ENCODE measurements at regions not wholly inside any gene's neighbourhood (a gene's known extent, or its start where the extent isn't known, plus 50 kb on each side); places are given as distances from the start of the nearest gene placed in this dataset.

DNA sequence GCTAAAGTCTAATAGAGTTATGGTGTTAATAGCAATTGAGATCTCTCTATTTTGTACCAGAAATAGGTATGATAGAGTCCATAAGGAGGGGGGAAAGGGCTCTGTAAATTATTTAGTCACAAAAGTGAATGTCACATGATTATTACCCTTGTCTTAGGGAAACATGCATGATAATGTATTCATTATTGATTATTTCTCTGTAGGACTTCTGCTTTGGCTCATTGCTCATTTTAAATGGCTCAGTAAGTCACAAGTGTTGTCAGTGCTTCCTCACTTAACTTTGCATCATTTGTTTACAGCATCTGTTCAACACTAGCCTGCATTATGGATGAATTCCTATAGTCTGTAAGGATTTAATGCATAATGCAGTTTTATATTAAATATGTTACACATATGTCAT, 788.8 kb upstream of the EDIL3 start:
- TF ChIP-seq, protein P1, sequence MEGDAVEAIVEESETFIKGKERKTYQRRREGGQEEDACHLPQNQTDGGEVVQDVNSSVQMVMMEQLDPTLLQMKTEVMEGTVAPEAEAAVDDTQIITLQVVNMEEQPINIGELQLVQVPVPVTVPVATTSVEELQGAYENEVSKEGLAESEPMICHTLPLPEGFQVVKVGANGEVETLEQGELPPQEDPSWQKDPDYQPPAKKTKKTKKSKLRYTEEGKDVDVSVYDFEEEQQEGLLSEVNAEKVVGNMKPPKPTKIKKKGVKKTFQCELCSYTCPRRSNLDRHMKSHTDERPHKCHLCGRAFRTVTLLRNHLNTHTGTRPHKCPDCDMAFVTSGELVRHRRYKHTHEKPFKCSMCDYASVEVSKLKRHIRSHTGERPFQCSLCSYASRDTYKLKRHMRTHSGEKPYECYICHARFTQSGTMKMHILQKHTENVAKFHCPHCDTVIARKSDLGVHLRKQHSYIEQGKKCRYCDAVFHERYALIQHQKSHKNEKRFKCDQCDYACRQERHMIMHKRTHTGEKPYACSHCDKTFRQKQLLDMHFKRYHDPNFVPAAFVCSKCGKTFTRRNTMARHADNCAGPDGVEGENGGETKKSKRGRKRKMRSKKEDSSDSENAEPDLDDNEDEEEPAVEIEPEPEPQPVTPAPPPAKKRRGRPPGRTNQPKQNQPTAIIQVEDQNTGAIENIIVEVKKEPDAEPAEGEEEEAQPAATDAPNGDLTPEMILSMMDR (IDR thresholded peaks at IDR 0.05): no peak
- no peak for DNase-seq
- no peaks in the 10 kb centered on the region for H3K27me3 Mint-ChIP-seq (ENCODE audit: low read depth, poor library complexity)
- no peak overlapping the region for H3K27ac Mint-ChIP-seq
- no peaks in the 10 kb centered on the region for H3K9me3 Mint-ChIP-seq
- no peak overlapping the region for H3K4me3 Mint-ChIP-seq
- H3K4me1 Mint-ChIP-seq: peaks cover 6% of the 10 kb centered on the region
- no peaks in the 10 kb centered on the region for H3K36me3 Mint-ChIP-seq (ENCODE audit: low read depth)

DNA sequence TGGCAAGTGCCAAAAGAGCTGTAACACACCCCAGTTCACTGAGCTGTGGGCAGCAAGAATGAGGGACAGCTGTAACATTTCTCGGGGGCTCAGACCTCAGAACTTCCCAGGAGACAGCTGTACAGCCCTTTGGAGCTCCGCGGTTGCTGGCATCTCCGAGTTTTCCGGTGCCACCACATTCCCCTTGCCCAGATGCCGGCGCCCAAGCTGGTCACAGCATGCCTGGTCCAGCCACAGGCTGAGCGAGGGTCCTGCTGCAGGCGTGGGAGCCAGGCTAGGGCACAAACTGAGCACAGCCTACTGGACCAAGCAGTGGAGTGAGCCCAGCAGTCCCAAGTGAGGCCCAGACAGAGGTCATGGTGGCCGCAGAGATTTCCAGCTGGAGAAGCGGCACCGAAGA, 797.7 kb upstream of the EDIL3 start:
- Mint-ChIP-seq H3K36me3 (ENCODE audit: low read depth) (no peaks in the 10 kb centered on the region), H3K27me3 (ENCODE audit: low read depth, poor library complexity) (peaks cover 3% of the 10 kb centered on the region), H3K4me1 (peaks cover 9% of the 10 kb centered on the region), H3K4me3 (no peak overlapping the region), H3K9me3 (no peaks in the 10 kb centered on the region), H3K27ac (peak overlapping the region; percentile 46)
- no peak for DNase-seq
- TF ChIP-seq, protein P1 (IDR thresholded peaks at IDR 0.05): no peak

DNA sequence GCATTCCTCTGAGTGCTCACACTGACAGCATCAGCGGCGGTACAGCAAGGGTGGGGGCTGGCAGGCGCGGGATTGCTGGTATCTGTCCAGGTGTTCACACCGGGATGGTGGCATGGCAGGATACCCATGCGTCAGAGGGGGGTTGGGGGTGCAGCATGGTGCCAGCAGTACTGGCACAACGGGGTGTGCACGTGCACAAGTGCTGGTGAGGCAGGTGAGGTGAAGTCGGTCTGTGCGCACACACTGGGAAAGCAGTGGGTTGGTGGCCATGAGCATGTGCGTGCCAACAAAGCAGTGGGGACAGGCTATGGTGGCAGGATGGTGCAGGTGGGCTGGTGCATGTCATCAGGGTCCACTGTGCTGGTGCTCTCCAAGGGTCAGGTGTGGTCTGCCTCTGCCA, 819.6 kb upstream of the EDIL3 start:
- H3K4me3 Mint-ChIP-seq: no peak overlapping the region
- peaks cover 5% of the 10 kb centered on the region for H3K4me1 Mint-ChIP-seq
- H3K9me3 Mint-ChIP-seq: no peaks in the 10 kb centered on the region
- H3K27ac Mint-ChIP-seq: no peak overlapping the region
- H3K27me3 Mint-ChIP-seq (ENCODE audit: low read depth, poor library complexity): peaks cover 2% of the 10 kb centered on the region
- DNase-seq: no peak
- TF ChIP-seq, protein P1 (IDR thresholded peaks at IDR 0.05): no peak
- H3K36me3 Mint-ChIP-seq (ENCODE audit: low read depth): no peaks in the 10 kb centered on the region

DNA sequence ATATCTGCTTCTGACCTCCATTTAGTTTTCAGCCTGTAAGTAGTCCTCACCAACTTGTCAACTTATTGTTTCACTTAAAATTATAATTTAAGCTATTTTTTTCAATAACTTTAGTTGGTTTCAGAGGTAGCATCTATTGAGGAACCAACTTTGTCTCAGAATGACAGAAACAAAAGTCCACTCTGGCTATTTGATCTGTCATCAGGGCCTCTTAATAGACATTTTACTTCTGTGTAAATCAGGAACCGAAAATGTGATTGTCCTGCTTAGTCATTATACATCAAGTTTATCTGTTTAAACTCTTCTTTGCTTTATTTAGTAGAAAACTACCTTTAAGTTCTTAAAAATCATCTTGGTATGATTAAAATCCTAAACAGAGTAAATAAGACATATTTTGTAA, 820.8 kb upstream of the EDIL3 start:
- H3K4me3 Mint-ChIP-seq: no peak overlapping the region
- H3K36me3 Mint-ChIP-seq (ENCODE audit: low read depth): no peaks in the 10 kb centered on the region
- H3K27ac Mint-ChIP-seq: no peak overlapping the region
- H3K27me3 Mint-ChIP-seq (ENCODE audit: low read depth, poor library complexity): peaks cover 2% of the 10 kb centered on the region
- no peaks in the 10 kb centered on the region for H3K9me3 Mint-ChIP-seq
- peaks cover 5% of the 10 kb centered on the region for H3K4me1 Mint-ChIP-seq
- TF ChIP-seq, protein P1 (IDR thresholded peaks at IDR 0.05): no peak
- no peak for DNase-seq

DNA sequence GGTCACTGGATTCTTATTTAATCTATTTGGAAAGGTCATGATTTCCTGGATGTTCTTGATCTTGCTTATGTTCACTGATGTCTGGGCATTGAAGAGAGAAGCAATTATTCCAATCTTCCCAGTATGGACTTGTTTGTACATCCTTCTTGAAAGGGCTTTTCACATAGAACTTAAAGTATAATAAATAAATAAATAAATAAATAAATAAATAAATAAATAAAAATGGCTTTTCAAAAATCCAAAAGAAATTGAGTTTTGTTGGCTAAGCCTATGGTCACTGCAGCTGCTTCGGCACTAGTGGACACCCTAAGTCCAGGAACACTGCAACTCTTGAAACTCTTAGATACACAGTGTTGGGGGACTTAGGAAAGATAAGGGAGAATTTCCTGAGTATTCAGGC, 840.7 kb upstream of the EDIL3 start:
- no peak for DNase-seq
- Mint-ChIP-seq H3K27ac (no peak overlapping the region), H3K36me3 (ENCODE audit: low read depth) (no peaks in the 10 kb centered on the region), H3K4me1 (no peaks in the 10 kb centered on the region), H3K4me3 (no peak overlapping the region), H3K27me3 (ENCODE audit: low read depth, poor library complexity) (peaks cover 4% of the 10 kb centered on the region), H3K9me3 (peaks cover 8% of the 10 kb centered on the region)
- TF ChIP-seq, protein P1 (IDR thresholded peaks at IDR 0.05): no peak

DNA sequence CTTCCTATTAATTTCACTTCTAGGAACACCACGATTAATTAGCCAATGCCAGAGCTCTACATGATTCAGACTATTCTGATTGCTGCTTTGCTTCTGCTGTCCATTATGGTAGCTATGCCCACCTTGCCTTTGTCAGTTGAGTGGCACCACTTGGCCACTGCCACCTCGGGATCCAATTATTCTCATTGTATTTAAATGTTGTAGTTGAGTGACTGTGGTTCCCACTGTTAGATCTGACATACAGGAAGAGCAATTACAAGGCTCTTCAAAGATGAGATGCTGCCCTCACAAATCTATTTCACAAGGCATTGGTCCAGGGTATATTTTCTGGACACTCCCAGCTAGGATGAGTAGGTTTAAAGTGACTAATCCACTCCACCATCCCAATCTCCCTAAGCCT, 864.5 kb upstream of the EDIL3 start:
- DNase-seq: no peak
- no peak overlapping the region for H3K27ac Mint-ChIP-seq
- H3K27me3 Mint-ChIP-seq (ENCODE audit: low read depth, poor library complexity): peaks cover 4% of the 10 kb centered on the region
- H3K4me1 Mint-ChIP-seq: no peaks in the 10 kb centered on the region
- no peaks in the 10 kb centered on the region for H3K36me3 Mint-ChIP-seq (ENCODE audit: low read depth)
- TF ChIP-seq, protein P1 (IDR thresholded peaks at IDR 0.05): no peak
- peaks cover 14% of the 10 kb centered on the region for H3K9me3 Mint-ChIP-seq
- no peak overlapping the region for H3K4me3 Mint-ChIP-seq
